Bronchial epithelial cell (primary cell): ENCODE measurements at regions not wholly inside any gene's neighbourhood (a gene's known extent, or its start where the extent isn't known, plus 50 kb on each side); places are given as distances from the start of the nearest gene placed in this dataset.

Experiments
- DNase-seq: peaks from one replicate; pipeline ENCODE4 v3.0.0-alpha.2; 2010; ENCODE audit warnings: low read depth
- FAIRE-seq: peaks from 2 replicates; lab custom pipeline; 2011; peaks lifted over from hg19 to GRCh38; lab: Jason Lieb, UNC
- H3K27me3 ChIP-seq: 2 replicates; pipeline ENCODE4 v1.5.1; 2011; ENCODE audit warnings: low read length; ENCODE audit not compliant: control insufficient read depth, insufficient read depth
- H3K36me3 ChIP-seq: 2 replicates; pipeline ENCODE4 v1.5.1; 2011; ENCODE audit warnings: low read length; ENCODE audit not compliant: control insufficient read depth, insufficient read depth
- H3K4me3 ChIP-seq: 2 replicates; pipeline ENCODE4 v1.5.1; 2011; ENCODE audit warnings: mild to moderate bottlenecking, low read depth, low read length, control low read depth
- CTCF ChIP-seq: IDR thresholded peaks from 2 replicates; pipeline ENCODE4 v1.5.1; 2011; ENCODE audit warnings: mild to moderate bottlenecking, moderate library complexity, low read length, control low read depth, inconsistent platforms; ENCODE audit not compliant: insufficient read depth, severe bottlenecking

- DNase-seq = no peak
- no peak for FAIRE-seq
- Histone ChIP-seq H3K27me3 (no peaks in the 10 kb centered on the region), H3K36me3 (no peaks in the 10 kb centered on the region), H3K4me3 (no peak overlapping the region)
- no peak for TF ChIP-seq CTCF
These were observed 572.2 kb downstream of the BUD13 start for GRCh38 chr11:116200564-116200963.

- DNase-seq (no peak), FAIRE-seq (no peak)
- H3K36me3 ChIP-seq = no peaks in the 10 kb centered on the region
- no peak for TF ChIP-seq CTCF
- H3K27me3 ChIP-seq = no peaks in the 10 kb centered on the region
- H3K4me3 ChIP-seq = no peak overlapping the region
These were observed 573.6 kb downstream of the BUD13 start for GRCh38 chr11:116199182-116199581.

GRCh38 chr11:116194156-116194904, 578.5 kb downstream of the BUD13 start:
- TF ChIP-seq CTCF = no peak
- FAIRE-seq (no peak), DNase-seq (no peak)
- no peaks in the 10 kb centered on the region for H3K36me3 ChIP-seq
- H3K4me3 ChIP-seq = no peak overlapping the region
- H3K27me3 ChIP-seq = no peaks in the 10 kb centered on the region

GRCh38 chr11:116193321-116194131, 579.3 kb downstream of the BUD13 start:
- DNase-seq (peak; percentile 32), FAIRE-seq (no peak)

GRCh38 chr11:116192509-116193210, 580.1 kb downstream of the BUD13 start:
- FAIRE-seq = no peak
- no peak for DNase-seq
- TF ChIP-seq CTCF = no peak
- H3K27me3 ChIP-seq = no peaks in the 10 kb centered on the region
- no peaks in the 10 kb centered on the region for H3K36me3 ChIP-seq
- H3K4me3 ChIP-seq = no peak overlapping the region

More at GRCh38 chr11:116193321-116194131, 579.3 kb downstream of the BUD13 start:
- TF ChIP-seq CTCF = peak; percentile 12
- Histone ChIP-seq H3K27me3 (no peaks in the 10 kb centered on the region), H3K36me3 (no peaks in the 10 kb centered on the region), H3K4me3 (peak overlapping the region; percentile 39)
